GM12878 (cell line): ENCODE measurements at regions not wholly inside any gene's neighbourhood (a gene's known extent, or its start where the extent isn't known, plus 50 kb on each side); places are given as distances from the start of the nearest gene placed in this dataset.

Experiments
- ATAC-seq: fragments of 200-7000 bp; cut with Tn5 transposase; 3 replicates; pipeline ENCODE4 v1.9.1; 2020; ENCODE audit warnings: mild to moderate bottlenecking, moderate library complexity
- BruUV-seq: library from RNA; stranded (reverse); fragments of 400-500 nt; replicated peaks from 2 replicates; lab custom pipeline; 2021; lab: Mats Ljungman, UMichigan
- CTCF ChIA-PET: fragments of 300-600 bp; sonication (Branson Sonifier 250); formaldehyde crosslinking; extraction: SDS; loops from one replicate; lab custom pipeline; 2021; ENCODE audit warnings: inconsistent platforms; lab: Yijun Ruan, JAX
- POLR2A ChIA-PET: fragments of 350-600 bp; formaldehyde crosslinking; extraction: SDS; loops from one replicate; lab custom pipeline; 2021; ENCODE audit warnings: inconsistent platforms; lab: Charles Lee
- RAD21 ChIA-PET: fragments of 300-600 bp; sonication (Branson Sonifier 250); formaldehyde crosslinking; loops from one replicate; lab custom pipeline; 2023; ENCODE audit warnings: antibody characterized with exemption; ENCODE audit not compliant: unreplicated experiment; lab: Charles Lee
- SMC1A ChIA-PET: fragments of 300-600 bp; sonication (Branson Sonifier 250); formaldehyde crosslinking; loops from one replicate; lab custom pipeline; 2023; ENCODE audit not compliant: unreplicated experiment, uncharacterized antibody; lab: Charles Lee
- DNase-seq: peaks from one replicate; pipeline ENCODE4 v3.0.0-alpha.2; 2011; ENCODE audit warnings: low read depth, low spot score
- FAIRE-seq: peaks from 3 replicates; lab custom pipeline; 2011; peaks lifted over from hg19 to GRCh38; lab: Jason Lieb, UNC
- H2AFZ ChIP-seq: 2 replicates; pipeline ENCODE4 v1.6.0; 2011; ENCODE audit warnings: low read depth, low read length, control low read depth; ENCODE audit not compliant: control insufficient read depth
- H3K27ac ChIP-seq: 2 replicates; pipeline ENCODE4 v1.5.1; 2011; ENCODE audit warnings: control low read depth; ENCODE audit not compliant: control insufficient read depth, insufficient read depth
- H3K27me3 ChIP-seq, 2 experiments: replicated peaks in 1 of 2; 2 replicates each; pipeline versions ENCODE4 v1.6.0 to v1.6.1; 2011; ENCODE audit warnings: low read length in 1 of 2; ENCODE audit not compliant: control insufficient read depth in 2 of 2, insufficient read depth in 2 of 2
- H3K36me3 ChIP-seq, 2 experiments: 2 replicates each; pipeline ENCODE4 v1.5.1; 2011; ENCODE audit warnings: low read length in 1 of 2; ENCODE audit not compliant: control insufficient read depth in 2 of 2, insufficient read depth in 2 of 2
- H3K4me1 ChIP-seq: 2 replicates; pipeline ENCODE4 v1.6.1; 2011; ENCODE audit warnings: mild to moderate bottlenecking, low read length, moderate library complexity, mixed read lengths; ENCODE audit not compliant: control insufficient read depth, insufficient read depth
- H3K4me2 ChIP-seq: 2 replicates; pipeline ENCODE4 v1.6.0; 2011; ENCODE audit warnings: control low read depth; ENCODE audit not compliant: control insufficient read depth, insufficient read depth
- H3K4me3 ChIP-seq: fragments of 200-600 bp; sonication (generic); 2 replicates; pipeline ENCODE4 v1.5.1; 2016
- H3K79me2 ChIP-seq: 2 replicates; pipeline ENCODE4 v1.6.0; 2011; ENCODE audit warnings: low read length; ENCODE audit not compliant: control insufficient read depth, insufficient read depth
- H3K9ac ChIP-seq: 2 replicates; pipeline ENCODE4 v1.8.0; 2011; ENCODE audit warnings: low read length, control low read depth, mixed read lengths; ENCODE audit not compliant: control insufficient read depth, insufficient read depth
- H3K9me3 ChIP-seq: replicated peaks from 3 replicates; pipeline ENCODE4 v1.5.1; 2011; ENCODE audit warnings: mild to moderate bottlenecking, low read length; ENCODE audit not compliant: control insufficient read depth, insufficient read depth
- H4K20me1 ChIP-seq: 2 replicates; pipeline ENCODE4 v1.6.0; 2011; ENCODE audit not compliant: control insufficient read depth, insufficient read depth
- ATF7 ChIP-seq: fragments of 450-650 bp; IDR thresholded peaks from 2 replicates; pipeline ENCODE4 v1.6.1; 2016; ENCODE audit warnings: low read depth, mild to moderate bottlenecking
- CBFB ChIP-seq: IDR thresholded peaks from 2 replicates; pipeline ENCODE4 v1.6.1; 2016; ENCODE audit warnings: antibody characterized with exemption, low read depth
- CREM ChIP-seq: IDR thresholded peaks from 2 replicates; pipeline ENCODE4 v1.6.1; 2014; ENCODE audit warnings: antibody characterized with exemption, low read depth
- EED ChIP-seq: sonication (generic); IDR thresholded peaks from 2 replicates; pipeline ENCODE4 v1.6.1; 2016; ENCODE audit warnings: antibody characterized with exemption, low read depth
- EZH2 ChIP-seq: IDR thresholded peaks from 2 replicates; pipeline ENCODE4 v1.6.1; 2012; ENCODE audit warnings: low read depth, mild to moderate bottlenecking, control low read depth, inconsistent platforms, low read length, borderline replicate concordance; ENCODE audit not compliant: control insufficient read depth
- FOS ChIP-seq: IDR thresholded peaks from 3 replicates; pipeline ENCODE4 v1.6.1; 2011; ENCODE audit warnings: borderline replicate concordance; ENCODE audit not compliant: insufficient read length; ENCODE audit errors: extremely low read depth
- MAX ChIP-seq: IDR thresholded peaks from 2 replicates; pipeline ENCODE4 v1.6.1; 2012; ENCODE audit warnings: low read depth, low read length, improper control_type of control experiment
- MEF2B ChIP-seq: fragments of 450-650 bp; IDR thresholded peaks from 2 replicates; pipeline ENCODE4 v1.6.1; 2018; ENCODE audit warnings: mild to moderate bottlenecking, moderate library complexity; ENCODE audit not compliant: partially characterized antibody, poor library complexity, severe bottlenecking
- NBN ChIP-seq: fragments of 450-650 bp; IDR thresholded peaks from 2 replicates; pipeline ENCODE4 v1.6.1; 2016
- PBX3 ChIP-seq: IDR thresholded peaks from 2 replicates; pipeline ENCODE4 v1.6.1; 2011; ENCODE audit warnings: mild to moderate bottlenecking, low read depth, low read length, moderate library complexity; ENCODE audit not compliant: insufficient replicate concordance
- RELA ChIP-seq: fragments of 450-650 bp; IDR thresholded peaks from 2 replicates; pipeline ENCODE4 v1.8.0; 2014; ENCODE audit warnings: borderline replicate concordance; ENCODE audit not compliant: partially characterized antibody
- RELB ChIP-seq: fragments of 450-650 bp; IDR thresholded peaks from 2 replicates; pipeline ENCODE4 v1.6.1; 2017; ENCODE audit warnings: low read depth, mild to moderate bottlenecking, moderate library complexity
- SKIL ChIP-seq: fragments of 450-650 bp; IDR thresholded peaks from 2 replicates; pipeline ENCODE4 v1.6.1; 2017; ENCODE audit warnings: mild to moderate bottlenecking, low read depth, inconsistent platforms; ENCODE audit not compliant: poor library complexity, severe bottlenecking
- SMAD1 ChIP-seq: fragments of 450-650 bp; IDR thresholded peaks from 2 replicates; pipeline ENCODE4 v1.6.1; 2018; ENCODE audit warnings: mild to moderate bottlenecking, low read depth; ENCODE audit not compliant: partially characterized antibody
- SP1 ChIP-seq: IDR thresholded peaks from one replicate; pipeline ENCODE4 v1.6.1; 2011; ENCODE audit warnings: low read depth, low read length
- SREBF1 ChIP-seq: IDR thresholded peaks from 2 replicates; pipeline ENCODE4 v1.6.1; 2012; ENCODE audit warnings: mild to moderate bottlenecking, low read length
- WRNIP1 ChIP-seq: IDR thresholded peaks from 2 replicates; pipeline ENCODE4 v1.6.1; 2011; ENCODE audit warnings: low read depth, low read length, improper control_type of control experiment, borderline replicate concordance
- ZNF24 ChIP-seq: fragments of 450-650 bp; IDR thresholded peaks from 2 replicates; pipeline ENCODE4 v1.6.1; 2017; ENCODE audit warnings: antibody characterized with exemption, mild to moderate bottlenecking
- ZSCAN29 ChIP-seq: fragments of 450-650 bp; IDR thresholded peaks from 2 replicates; pipeline ENCODE4 v1.6.1; 2017; ENCODE audit warnings: mild to moderate bottlenecking, moderate library complexity
- ZZZ3 ChIP-seq: IDR thresholded peaks from 2 replicates; pipeline ENCODE4 v1.6.1; 2011; ENCODE audit warnings: low read depth; ENCODE audit not compliant: control insufficient read depth, insufficient read length
- WGBS: methylation state at CpG from one replicate; pipeline ENCODE4 v1.1.6; 2016; ENCODE audit warnings: low lambda C conversion rate; ENCODE audit not compliant: insufficient replicate concordance, insufficient coverage; ENCODE audit errors: missing lambda C conversion rate; 5-methylcytosine and 5-hydroxymethylcytosine counted together
- in situ Hi-C: fragments of 300-500 bp; cut with MboI; formaldehyde crosslinking; loops from 9 replicates; pipeline ENCODE4 v1.14.3; 2018; ENCODE audit warnings: mixed read lengths
- intact Hi-C: fragments of 100-400 bp; cut with micrococcal nuclease; formaldehyde crosslinking; loops from one replicate; pipeline ENCODE4 v1.14.2; 2022; ENCODE audit not compliant: unreplicated experiment

DNA sequence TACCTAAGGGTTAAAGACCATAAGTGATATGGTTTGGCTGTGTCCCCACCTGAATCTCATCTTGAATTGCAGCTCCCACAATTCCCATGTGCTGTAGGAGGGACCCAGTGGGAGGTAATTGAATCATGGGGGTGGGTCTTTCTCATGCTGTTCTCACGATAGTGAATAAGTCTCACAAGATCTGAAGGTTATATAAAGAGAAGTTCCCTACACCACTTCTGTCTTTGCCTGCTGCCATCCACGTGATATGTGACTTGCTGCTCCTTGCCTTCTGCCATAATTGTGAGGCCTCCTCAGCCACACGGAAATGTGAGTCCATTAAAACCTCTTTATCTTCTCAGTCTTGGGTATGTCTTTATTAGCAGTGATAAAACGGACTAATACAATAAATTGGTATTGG is 75.0 kb upstream of the CADPS start (continued):
- TF ChIP-seq ZZZ3, result no peak
- no peak for TF ChIP-seq ZSCAN29
- TF ChIP-seq EED, result no peak
- no peak for TF ChIP-seq CREM
- TF ChIP-seq, all 136 proteins: peak for 0

GRCh38 chr3:62951037-62951613 is 75.9 kb upstream of the CADPS start:
- no peaks in the 10 kb centered on the region for H3K27me3 ChIP-seq
- no peak for ATAC-seq
- no peaks in the 10 kb centered on the region for H4K20me1 ChIP-seq
- BruUV-seq, result no TSS peak
- no peak for DNase-seq
- no peak for FAIRE-seq
- no peaks in the 10 kb centered on the region for H3K4me1 ChIP-seq
- no peak overlapping the region for H3K9ac ChIP-seq
- no peak overlapping the region for H3K4me3 ChIP-seq
- ChIA-PET RAD21 (no interaction called here), CTCF (no interaction called here), SMC1A (no interaction called here), POLR2A (no interaction called here)
- no peak overlapping the region for H2AFZ ChIP-seq
- H3K27ac ChIP-seq, result no peak overlapping the region
- intact Hi-C loops, result no loop called here
- in situ Hi-C loops, result no loop called here
- no peak overlapping the region for H3K4me2 ChIP-seq
- no peaks in the 10 kb centered on the region for H3K79me2 ChIP-seq
- no peaks in the 10 kb centered on the region for H3K9me3 ChIP-seq
- H3K36me3 ChIP-seq, result no peaks in the 10 kb centered on the region
- WGBS, result 11% methylated on average over 4 of the region's 4 CpGs
- no peak for TF ChIP-seq PBX3
- TF ChIP-seq SKIL, result no peak
- TF ChIP-seq SREBF1, result no peak
- TF ChIP-seq MAX, result no peak
- no peak for TF ChIP-seq MEF2B
- TF ChIP-seq ZNF24, result no peak
- TF ChIP-seq NBN, result no peak
- no peak for TF ChIP-seq WRNIP1
- no peak for TF ChIP-seq RELA
- no peak for TF ChIP-seq ATF7
- no peak for TF ChIP-seq SP1
- TF ChIP-seq FOS, result no peak
- TF ChIP-seq RELB, result no peak
- TF ChIP-seq EED, result no peak
- no peak for TF ChIP-seq CBFB
- TF ChIP-seq SMAD1, result no peak
- no peak for TF ChIP-seq EZH2
